LHCN-M2 (cell line): ENCODE measurements at regions not wholly inside any gene's neighbourhood (a gene's known extent, or its start where the extent isn't known, plus 50 kb on each side); places are given as distances from the start of the nearest gene placed in this dataset.
A peak's percentile ranks its signal among the peaks of the same experiment; 100 is the strongest.

Experiments used
- DNase-seq: peaks from one replicate; pipeline ENCODE4 v3.0.0-alpha.2; 2012; ENCODE audit warnings: low read depth

- DNase-seq: no peak
These were observed 75.0 kb upstream of the HECTD2 start for GRCh38 chr10:91335147-91335546.

- DNase-seq: peak; percentile 35
These were observed 70.4 kb upstream of the HECTD2 start for GRCh38 chr10:91339729-91340128.

DNA sequence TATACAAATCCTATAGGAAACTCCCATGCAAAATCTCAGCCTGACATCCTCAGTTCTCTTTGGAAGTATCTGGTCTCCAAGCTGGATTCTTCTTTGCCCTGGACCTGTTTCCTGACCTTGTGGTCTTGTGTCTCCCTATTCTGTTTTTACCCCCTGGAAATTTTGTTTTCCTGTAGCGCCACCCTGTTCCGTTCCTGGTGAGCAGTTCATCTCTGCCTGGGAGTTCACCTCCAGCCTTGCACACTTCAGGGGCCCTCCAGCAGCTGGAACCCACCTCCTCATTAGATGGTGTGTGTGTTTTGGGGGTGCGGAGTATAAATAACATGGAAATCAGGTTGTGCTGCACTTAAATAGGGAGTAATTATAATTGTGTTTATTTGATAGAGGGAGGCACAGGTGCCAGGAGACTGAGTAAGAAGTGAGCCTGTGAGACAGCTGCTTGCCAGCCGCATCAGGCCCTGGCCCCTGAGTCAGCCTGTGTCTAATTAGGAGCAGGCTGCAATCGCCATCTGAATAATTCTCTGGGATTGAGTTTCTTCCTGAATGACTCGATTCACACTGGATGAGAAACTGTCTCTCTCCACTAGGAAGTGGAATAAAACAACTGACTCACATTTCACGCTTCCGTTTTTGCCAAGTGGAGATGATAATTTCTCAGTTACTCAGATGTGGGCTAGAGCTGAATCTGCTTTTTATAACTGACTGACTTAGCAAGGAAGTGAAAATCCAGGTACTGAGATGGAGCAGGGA is 69.4 kb upstream of the HECTD2 start:
- DNase-seq: peak; percentile 99

DNA sequence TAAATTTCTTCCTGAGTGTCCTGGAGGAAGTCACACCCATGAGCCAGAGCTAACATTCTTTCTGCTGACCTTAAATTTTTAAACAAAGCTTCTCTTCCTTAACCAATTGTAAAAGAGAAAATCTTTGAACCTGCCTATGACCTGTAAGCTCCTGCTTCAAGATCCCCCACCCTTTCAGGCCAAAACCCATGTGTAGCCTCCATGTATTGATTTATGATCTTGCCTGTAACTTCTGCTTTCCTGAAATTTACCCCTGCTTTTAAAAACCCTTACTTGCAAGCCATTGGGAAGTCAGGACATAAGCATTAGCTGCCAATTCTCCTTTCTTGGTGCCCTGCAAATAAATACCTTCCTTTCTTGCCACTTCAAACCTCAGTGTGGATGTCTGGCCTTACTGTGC is 68.5 kb upstream of the HECTD2 start:
- DNase-seq: peak; percentile 41

- DNase-seq: no peak
These were observed 67.1 kb upstream of the HECTD2 start for GRCh38 chr10:91343010-91343409.

DNA sequence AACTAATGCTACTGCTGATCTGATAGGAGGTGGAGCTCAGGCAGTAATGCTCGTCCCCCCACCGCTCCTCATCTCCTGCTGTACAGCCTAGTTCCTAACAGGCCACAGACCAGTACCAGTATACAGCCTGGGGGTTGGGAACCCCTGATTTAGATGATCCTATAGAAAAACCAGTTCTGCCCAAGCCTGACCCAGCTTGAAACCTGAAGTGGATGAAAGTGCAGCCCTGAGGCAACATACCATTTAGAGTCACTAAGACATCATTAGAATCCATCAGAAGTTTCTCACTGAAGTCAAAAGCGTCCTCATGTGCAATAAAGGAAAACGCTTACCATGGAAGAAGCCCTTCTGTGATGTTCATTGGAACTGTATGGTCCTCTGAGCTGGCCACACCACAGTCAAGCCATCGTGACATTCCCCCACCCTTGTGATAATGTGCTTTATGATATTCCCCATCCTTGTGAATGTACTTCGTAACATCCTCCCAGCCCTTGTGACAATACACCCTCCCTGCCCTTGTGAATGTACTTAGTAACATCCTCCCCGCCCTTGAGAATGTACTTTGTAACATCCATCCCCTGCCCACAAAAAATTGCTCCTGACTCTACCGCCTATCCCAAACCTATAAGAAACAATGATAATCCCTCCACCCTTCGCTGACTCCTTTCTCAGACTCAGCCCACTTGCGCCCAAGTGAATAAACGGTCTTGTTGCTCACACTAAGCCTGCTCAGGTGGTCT is 65.9 kb upstream of the HECTD2 start:
- no peak for DNase-seq

GRCh38 chr10:91345716-91346115 is 64.4 kb upstream of the HECTD2 start:
- peak; percentile 18 for DNase-seq

- DNase-seq: peak; percentile 56
These were observed 62.6 kb upstream of the HECTD2 start for GRCh38 chr10:91347529-91347928.

GRCh38 chr10:91349381-91349780 is 60.8 kb upstream of the HECTD2 start:
- peak; percentile 98 for DNase-seq

GRCh38 chr10:91350651-91351081 is 59.5 kb upstream of the HECTD2 start:
- peak; percentile 79 for DNase-seq

- DNase-seq: peak; percentile 46
These were observed 57.4 kb upstream of the HECTD2 start for GRCh38 chr10:91352760-91353159.

DNA sequence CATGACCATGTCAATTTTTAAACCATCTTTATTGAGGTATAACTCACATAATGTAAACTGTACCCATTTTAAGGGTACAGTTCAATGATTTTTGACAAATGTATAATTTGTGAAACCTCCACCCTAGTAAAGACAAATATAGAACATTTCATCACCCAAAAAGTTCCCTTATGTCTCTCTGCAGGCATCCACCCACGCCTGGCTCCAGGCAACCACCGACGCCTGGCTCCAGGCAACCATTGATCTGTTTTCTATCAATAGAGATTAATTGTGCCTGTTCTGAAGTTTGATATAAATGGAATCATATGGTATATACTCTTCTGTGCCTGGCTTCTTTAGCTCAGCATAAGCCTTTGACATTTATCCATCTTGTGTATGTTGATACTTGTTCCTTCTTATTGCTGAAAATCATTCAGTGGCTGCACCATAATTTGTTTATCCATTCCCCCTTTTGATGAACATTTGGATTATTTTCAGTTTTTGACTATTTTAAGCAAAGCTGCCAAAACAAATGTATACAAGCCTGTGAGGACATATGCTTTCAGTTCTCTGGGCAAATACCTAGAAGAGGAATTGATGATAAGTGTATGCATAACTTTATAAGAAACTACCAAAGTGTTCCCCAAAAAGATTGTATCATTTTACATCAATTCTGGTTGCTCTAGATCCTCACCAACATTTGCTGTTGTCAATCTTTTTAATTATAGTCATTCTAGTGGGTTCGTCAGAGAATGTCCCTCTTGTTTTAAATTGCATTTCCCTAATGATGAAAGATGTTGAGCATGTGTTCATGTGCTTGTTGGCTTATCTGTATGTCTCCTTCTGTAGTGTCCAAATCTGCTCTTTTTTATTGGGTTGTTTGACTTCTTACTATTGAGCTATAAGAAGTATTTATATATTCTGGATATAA is 55.7 kb upstream of the HECTD2 start:
- peak; percentile 61 for DNase-seq

DNA sequence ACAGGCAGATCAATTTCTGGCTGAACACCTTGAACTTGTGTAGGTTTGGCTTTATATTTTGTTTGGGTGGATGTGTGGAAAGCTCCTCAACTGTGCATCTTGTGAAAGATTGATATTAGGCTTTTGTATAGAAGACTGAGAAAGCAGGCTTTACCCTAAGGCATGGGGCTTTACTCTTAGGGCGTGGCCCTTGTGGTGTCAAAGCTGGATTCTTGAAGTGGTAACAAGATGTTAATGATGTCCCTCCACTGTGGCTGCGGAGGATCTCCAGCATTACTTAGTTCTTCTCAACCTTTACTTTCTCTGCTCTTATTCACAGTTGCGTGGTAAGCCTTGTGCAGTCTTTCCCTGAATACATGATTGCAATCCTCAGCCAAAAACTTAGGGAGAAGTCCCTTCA is 54.1 kb upstream of the HECTD2 start:
- DNase-seq: no peak

- no peak for DNase-seq
These were observed 52.6 kb upstream of the HECTD2 start for GRCh38 chr10:91357497-91357896.
